ENCODE measurements at regions not wholly inside any gene's neighbourhood (a gene's known extent, or its start where the extent isn't known, plus 50 kb on each side); places are given as distances from the start of the nearest gene placed in this dataset.
"Not testable (repeated sequence)": the region's sequence is repeated elsewhere in the genome, so short reads cannot be mapped to it uniquely, and the experiment has no call there.

DNA sequence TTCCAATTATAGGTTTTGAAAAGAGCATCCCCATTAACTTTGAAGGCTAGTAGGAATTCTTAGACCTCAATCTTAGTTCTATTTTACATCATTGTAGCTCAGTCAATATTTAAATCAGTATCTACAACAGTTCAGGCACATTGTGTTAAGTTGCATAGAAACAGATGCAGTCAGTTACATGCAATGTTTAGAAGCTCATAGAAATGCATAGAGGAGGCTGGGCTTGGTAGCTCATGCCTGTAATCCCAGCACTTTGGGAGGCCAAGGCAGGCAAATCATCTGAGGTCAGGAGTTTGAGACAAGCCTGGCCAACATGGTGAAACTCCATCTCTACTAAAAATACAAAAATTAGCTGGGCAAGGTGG is 58.9 kb upstream of the PRKG1 start:
- H3K27ac ChIP-seq (ENCODE audit: low read depth, low read length); H3K9ac ChIP-seq (ENCODE audit: low read depth, low read length); H3K27me3 ChIP-seq (ENCODE audit: insufficient read depth, low read length); H3K4me1 ChIP-seq (ENCODE audit: insufficient read depth, low read length); H3K36me3 ChIP-seq (ENCODE audit: insufficient read depth, low read length); H3K9me3 ChIP-seq (ENCODE audit: insufficient read depth, low read depth, low read length); H3K4me3 ChIP-seq (ENCODE audit: low read length): not testable (repeated sequence)

DNA sequence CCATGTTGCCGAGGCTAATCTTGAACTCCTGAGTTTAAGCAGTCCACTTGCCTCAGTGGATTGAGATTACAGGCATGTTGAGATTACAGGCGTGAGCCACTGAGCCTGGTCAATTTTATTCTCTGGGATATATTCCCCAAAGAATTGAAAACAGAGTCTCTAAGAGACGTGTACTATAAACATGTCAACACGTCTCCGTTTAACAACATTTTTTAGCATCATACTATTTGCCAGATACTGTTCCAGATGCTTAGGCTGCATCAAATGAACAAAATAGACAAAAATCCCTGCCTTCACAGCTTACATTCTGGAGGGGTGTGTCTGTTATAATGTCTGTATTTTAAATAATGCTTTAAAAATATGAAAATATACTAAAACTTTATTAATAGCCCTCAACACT is 54.1 kb upstream of the PRKG1 start:
- Histone ChIP-seq H3K4me1 (ENCODE audit: insufficient read depth, low read length) (no peaks in the 10 kb centered on the region), H3K27me3 (ENCODE audit: insufficient read depth, low read length) (no peaks in the 10 kb centered on the region), H3K4me3 (ENCODE audit: low read length) (no peak overlapping the region), H3K36me3 (ENCODE audit: insufficient read depth, low read length) (no peaks in the 10 kb centered on the region), H3K9me3 (ENCODE audit: insufficient read depth, low read depth, low read length) (no peaks in the 10 kb centered on the region), H3K9ac (ENCODE audit: low read depth, low read length) (no peak overlapping the region), H3K27ac (ENCODE audit: low read depth, low read length) (no peak overlapping the region)
- WGBS = 92% methylated on average over 5 of the region's 5 CpGs

DNA sequence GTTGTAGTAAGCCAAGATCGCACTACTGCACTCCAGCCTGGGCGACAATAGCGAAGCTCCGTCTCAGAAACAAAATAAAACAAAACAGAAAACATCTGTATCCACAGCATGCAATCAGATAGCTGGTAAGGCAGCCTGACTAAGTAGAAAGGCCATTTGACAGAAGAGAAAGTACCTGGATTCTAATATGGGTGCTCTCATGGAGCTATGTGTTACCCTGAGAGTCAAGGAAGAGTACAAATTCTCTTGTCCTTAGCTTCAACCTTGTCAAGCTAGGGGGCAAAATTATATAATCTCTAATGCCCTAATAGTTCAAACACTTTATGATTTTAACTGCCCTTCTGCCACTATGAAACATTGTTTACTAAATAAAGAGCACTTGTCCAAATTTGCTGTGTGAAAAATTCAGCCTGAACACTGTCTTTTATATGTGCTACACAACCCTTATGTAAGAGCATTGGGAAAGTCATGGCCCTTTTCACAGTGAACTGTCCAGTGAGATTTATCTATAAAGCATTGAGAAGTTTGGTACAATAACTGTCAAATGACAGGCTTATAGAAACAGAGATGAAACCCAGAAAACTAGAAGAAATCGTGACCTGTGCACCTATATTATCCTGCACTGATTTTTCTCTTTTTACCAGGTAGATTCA is 51.2 kb upstream of the PRKG1 start:
- no peaks in the 10 kb centered on the region for H3K9me3 ChIP-seq (ENCODE audit: insufficient read depth, low read depth, low read length)
- no peaks in the 10 kb centered on the region for H3K36me3 ChIP-seq (ENCODE audit: insufficient read depth, low read length)
- H3K4me3 ChIP-seq (ENCODE audit: low read length) = no peak overlapping the region
- H3K4me1 ChIP-seq (ENCODE audit: insufficient read depth, low read length) = no peaks in the 10 kb centered on the region
- no peak overlapping the region for H3K27ac ChIP-seq (ENCODE audit: low read depth, low read length)
- H3K9ac ChIP-seq (ENCODE audit: low read depth, low read length) = no peak overlapping the region
- WGBS = 95% methylated on average over 5 of the region's 5 CpGs
- no peaks in the 10 kb centered on the region for H3K27me3 ChIP-seq (ENCODE audit: insufficient read depth, low read length)

DNA sequence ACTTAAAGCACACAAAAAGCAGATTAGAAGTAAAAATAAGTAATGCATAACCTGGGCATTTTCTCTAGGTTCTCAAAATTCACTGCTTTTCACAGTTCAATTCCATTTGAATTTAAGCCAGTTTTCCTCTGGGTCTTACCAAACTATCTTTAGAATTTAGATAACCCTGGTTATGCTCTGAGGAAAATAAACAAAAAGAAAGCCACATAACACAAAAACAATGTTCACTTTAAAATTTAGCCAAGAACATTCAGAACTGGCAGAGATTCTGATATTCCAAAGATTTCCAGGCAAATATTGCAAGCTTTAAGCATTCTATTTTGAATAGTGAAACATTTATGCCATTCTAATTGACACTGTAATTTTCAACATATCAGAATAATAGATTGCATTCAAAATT is 50.7 kb upstream of the PRKG1 start:
- Histone ChIP-seq H3K4me3 (ENCODE audit: low read length) (no peak overlapping the region), H3K9ac (ENCODE audit: low read depth, low read length) (no peak overlapping the region), H3K9me3 (ENCODE audit: insufficient read depth, low read depth, low read length) (no peaks in the 10 kb centered on the region), H3K36me3 (ENCODE audit: insufficient read depth, low read length) (no peaks in the 10 kb centered on the region), H3K27me3 (ENCODE audit: insufficient read depth, low read length) (no peaks in the 10 kb centered on the region), H3K27ac (ENCODE audit: low read depth, low read length) (no peak overlapping the region), H3K4me1 (ENCODE audit: insufficient read depth, low read length) (no peaks in the 10 kb centered on the region)
